ENCODE measurements at regions not wholly inside any gene's neighbourhood (a gene's known extent, or its start where the extent isn't known, plus 50 kb on each side); places are given as distances from the start of the nearest gene placed in this dataset.

DNA sequence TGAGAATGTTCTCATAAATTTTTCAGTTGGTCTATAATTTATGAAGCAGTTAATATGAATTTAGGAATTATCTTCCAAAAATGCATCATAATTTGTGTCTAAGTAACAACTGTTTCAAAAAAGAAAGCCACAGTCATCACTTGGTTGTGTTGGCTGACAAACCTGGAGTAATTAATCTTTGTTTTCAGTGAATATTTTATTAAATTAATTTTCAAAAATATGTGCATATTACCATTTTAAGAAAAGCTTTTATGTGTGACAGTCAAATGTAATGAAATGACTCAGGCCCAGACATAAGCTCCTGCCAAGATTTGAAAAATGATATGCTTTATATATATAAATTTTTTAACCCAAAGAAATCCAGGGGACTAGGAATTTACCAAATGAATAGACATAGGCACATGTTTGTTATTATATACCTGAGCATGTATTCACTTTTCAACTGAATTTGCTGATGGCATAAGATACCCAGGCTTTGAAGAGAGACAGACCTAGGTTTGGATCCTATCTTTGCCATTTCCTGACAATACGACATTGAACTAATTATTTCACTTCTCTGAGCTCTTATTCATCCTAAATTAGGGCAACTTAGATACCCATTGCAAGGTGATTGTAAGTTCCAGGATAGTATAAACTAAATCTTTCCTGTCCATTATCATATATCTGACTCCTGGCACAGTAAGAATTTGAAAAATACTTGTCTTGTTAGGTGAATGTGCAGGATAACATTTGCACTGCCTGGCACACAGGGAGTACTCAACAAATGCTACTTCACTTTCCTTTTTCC, 729.5 kb upstream of the ADGRL2 start:
- H3K36me3 ChIP-seq = no peaks in the 10 kb centered on the region
- H3K4me1 ChIP-seq (ENCODE audit: control insufficient read depth in 1 of 2, low read depth in 2 of 2) = no peaks in the 10 kb centered on the region
- TF ChIP-seq, protein P1, sequence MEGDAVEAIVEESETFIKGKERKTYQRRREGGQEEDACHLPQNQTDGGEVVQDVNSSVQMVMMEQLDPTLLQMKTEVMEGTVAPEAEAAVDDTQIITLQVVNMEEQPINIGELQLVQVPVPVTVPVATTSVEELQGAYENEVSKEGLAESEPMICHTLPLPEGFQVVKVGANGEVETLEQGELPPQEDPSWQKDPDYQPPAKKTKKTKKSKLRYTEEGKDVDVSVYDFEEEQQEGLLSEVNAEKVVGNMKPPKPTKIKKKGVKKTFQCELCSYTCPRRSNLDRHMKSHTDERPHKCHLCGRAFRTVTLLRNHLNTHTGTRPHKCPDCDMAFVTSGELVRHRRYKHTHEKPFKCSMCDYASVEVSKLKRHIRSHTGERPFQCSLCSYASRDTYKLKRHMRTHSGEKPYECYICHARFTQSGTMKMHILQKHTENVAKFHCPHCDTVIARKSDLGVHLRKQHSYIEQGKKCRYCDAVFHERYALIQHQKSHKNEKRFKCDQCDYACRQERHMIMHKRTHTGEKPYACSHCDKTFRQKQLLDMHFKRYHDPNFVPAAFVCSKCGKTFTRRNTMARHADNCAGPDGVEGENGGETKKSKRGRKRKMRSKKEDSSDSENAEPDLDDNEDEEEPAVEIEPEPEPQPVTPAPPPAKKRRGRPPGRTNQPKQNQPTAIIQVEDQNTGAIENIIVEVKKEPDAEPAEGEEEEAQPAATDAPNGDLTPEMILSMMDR (IDR thresholded peaks at IDR 0.05) = no peak
- ATAC-seq (ENCODE audit: insufficient number of reproducible peaks, low FRiP score, low read depth) = no peak
- H3K27me3 ChIP-seq (replicated peaks; ENCODE audit: insufficient read depth) = no peaks in the 10 kb centered on the region
- H3K4me3 ChIP-seq = no peak overlapping the region
- H3K27ac ChIP-seq = no peak overlapping the region
- DNase-seq (ENCODE audit: low spot score) = no peak
- H3K9me3 ChIP-seq = no peaks in the 10 kb centered on the region

DNA sequence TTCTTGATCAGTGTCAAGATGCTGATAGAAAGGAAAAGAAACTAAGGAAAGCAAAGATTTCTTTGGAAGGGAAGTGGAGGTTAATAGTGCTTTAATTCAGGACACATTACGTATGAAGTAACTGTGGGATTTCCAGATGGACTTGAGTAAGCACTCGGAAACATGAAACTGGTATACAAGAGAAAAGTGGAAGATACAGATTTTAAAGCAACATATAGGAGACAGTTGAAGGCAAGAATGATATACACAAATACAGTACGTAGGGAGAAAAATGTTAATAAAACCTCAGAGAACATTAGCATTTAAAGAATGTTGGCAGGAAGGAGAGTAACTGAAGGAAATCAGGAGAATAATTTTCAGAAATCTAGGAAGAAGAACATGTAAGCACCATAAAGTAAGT, 730.9 kb upstream of the ADGRL2 start:
- ATAC-seq (ENCODE audit: insufficient number of reproducible peaks, low FRiP score, low read depth) (no peak), DNase-seq (ENCODE audit: low spot score) (no peak)
- no peak overlapping the region for H3K4me3 ChIP-seq
- no peak overlapping the region for H3K27ac ChIP-seq
- no peaks in the 10 kb centered on the region for H3K4me1 ChIP-seq (ENCODE audit: control insufficient read depth in 1 of 2, low read depth in 2 of 2)
- no peaks in the 10 kb centered on the region for H3K36me3 ChIP-seq
- TF ChIP-seq, protein P1 (IDR thresholded peaks at IDR 0.05) = no peak
- H3K27me3 ChIP-seq (replicated peaks; ENCODE audit: insufficient read depth) = no peaks in the 10 kb centered on the region
- no peaks in the 10 kb centered on the region for H3K9me3 ChIP-seq

DNA sequence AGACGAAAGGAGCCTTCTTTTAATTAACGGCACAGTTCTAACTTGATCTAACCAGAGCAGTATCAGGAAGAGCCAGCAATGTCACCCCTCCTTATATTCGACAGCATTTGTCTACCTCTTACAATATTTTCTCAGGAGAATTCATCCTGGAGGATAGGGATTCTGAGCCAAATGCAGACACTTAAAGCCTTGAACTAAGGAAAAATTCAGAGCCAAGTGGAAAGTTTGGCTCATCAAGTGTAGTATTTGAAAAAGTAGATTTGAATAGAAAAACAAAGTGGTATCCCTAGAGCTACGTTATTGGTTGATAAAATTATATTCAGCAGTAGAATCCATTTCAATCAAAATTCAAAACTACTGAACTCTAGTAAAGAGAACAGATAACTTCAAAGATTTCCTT, 732.0 kb upstream of the ADGRL2 start:
- DNase-seq (ENCODE audit: low spot score) (no peak), ATAC-seq (ENCODE audit: insufficient number of reproducible peaks, low FRiP score, low read depth) (no peak)
- H3K4me3 ChIP-seq = no peak overlapping the region
- no peak overlapping the region for H3K27ac ChIP-seq
- no peaks in the 10 kb centered on the region for H3K4me1 ChIP-seq (ENCODE audit: control insufficient read depth in 1 of 2, low read depth in 2 of 2)
- H3K9me3 ChIP-seq = no peaks in the 10 kb centered on the region
- no peaks in the 10 kb centered on the region for H3K27me3 ChIP-seq (replicated peaks; ENCODE audit: insufficient read depth)
- H3K36me3 ChIP-seq = no peaks in the 10 kb centered on the region
- TF ChIP-seq, protein P1 (IDR thresholded peaks at IDR 0.05) = no peak

DNA sequence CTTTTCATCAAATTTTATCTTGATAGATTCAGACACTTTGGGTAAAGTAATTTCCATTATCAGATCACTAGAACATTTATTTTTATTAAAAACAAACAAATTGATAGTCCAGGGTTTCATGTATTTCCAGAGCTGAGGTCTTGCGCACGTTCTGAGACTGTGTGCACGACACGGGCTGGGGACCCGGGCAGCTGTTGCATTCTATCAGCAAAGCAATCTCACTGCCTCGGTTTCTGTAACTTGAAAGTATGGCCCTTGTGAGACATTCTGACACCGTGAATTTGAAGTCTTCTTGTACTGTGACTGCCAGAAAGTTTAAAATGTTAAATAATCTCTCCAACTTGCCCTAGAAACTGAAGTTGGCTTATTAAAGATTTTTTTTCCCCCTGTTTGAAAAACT, 746.9 kb upstream of the ADGRL2 start:
- Histone ChIP-seq H3K36me3 (no peaks in the 10 kb centered on the region), H3K27ac (no peak overlapping the region), H3K27me3 (replicated peaks; ENCODE audit: insufficient read depth) (no peaks in the 10 kb centered on the region), H3K4me1 (ENCODE audit: control insufficient read depth in 1 of 2, low read depth in 2 of 2) (no peaks in the 10 kb centered on the region), H3K9me3 (no peaks in the 10 kb centered on the region), H3K4me3 (no peak overlapping the region)
- TF ChIP-seq, protein P1 (IDR thresholded peaks at IDR 0.05) = no peak
- no peak for ATAC-seq (ENCODE audit: insufficient number of reproducible peaks, low FRiP score, low read depth)
- DNase-seq (ENCODE audit: low spot score) = no peak

DNA sequence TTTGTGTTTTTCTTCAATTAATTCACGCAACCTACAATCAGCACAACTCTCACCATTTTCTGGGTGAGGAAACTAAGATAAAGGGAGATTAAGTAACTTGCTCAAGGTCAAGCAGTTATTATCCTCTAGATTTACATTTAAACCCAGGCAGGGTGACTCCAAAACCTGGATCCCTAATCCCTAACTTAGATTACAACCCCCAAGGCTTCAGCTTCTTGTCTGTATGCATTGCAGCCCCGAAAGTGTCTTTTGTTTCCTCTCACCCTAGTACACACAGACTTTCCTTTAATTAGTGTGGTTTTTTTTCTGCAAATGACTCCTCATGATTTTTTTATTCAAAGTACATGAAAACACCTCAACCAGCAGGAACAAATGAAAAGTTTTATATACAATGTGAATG, 748.6 kb upstream of the ADGRL2 start:
- ATAC-seq (ENCODE audit: insufficient number of reproducible peaks, low FRiP score, low read depth) = no peak
- H3K4me1 ChIP-seq (ENCODE audit: control insufficient read depth in 1 of 2, low read depth in 2 of 2) = no peaks in the 10 kb centered on the region
- TF ChIP-seq, protein P1 (IDR thresholded peaks at IDR 0.05) = no peak

More for the DNA sequence above, 748.6 kb upstream of the ADGRL2 start:
- no peaks in the 10 kb centered on the region for H3K27me3 ChIP-seq (replicated peaks; ENCODE audit: insufficient read depth)
- no peak overlapping the region for H3K4me3 ChIP-seq
- H3K36me3 ChIP-seq = no peaks in the 10 kb centered on the region
- DNase-seq (ENCODE audit: low spot score) = no peak
- no peak overlapping the region for H3K27ac ChIP-seq
- H3K9me3 ChIP-seq = no peaks in the 10 kb centered on the region
